ENCODE measurements at regions not wholly inside any gene's neighbourhood (a gene's known extent, or its start where the extent isn't known, plus 50 kb on each side); places are given as distances from the start of the nearest gene placed in this dataset.

- TF ChIP-seq CTCF (IDR thresholded peaks at IDR 0.05) (no peak), POLR2A (IDR thresholded peaks at IDR 0.05) (no peak)
These were observed 1015.7 kb downstream of the EFNB2 start for GRCh38 chr13:105519771-105520170.

All from right lobe of liver (tissue), 4 donors.